HFF-Myc (cell line): ENCODE measurements at regions not wholly inside any gene's neighbourhood (a gene's known extent, or its start where the extent isn't known, plus 50 kb on each side); places are given as distances from the start of the nearest gene placed in this dataset.
"Not testable (repeated sequence)": the region's sequence is repeated elsewhere in the genome, so short reads cannot be mapped to it uniquely, and the experiment has no call there.

Source experiments
- DNase-seq: peaks from one replicate; pipeline ENCODE4 v3.0.0-alpha.2; 2011; ENCODE audit warnings: low read depth; ENCODE audit errors: extremely low read depth
- H3K4me3 ChIP-seq: replicated peaks from 2 replicates; pipeline ENCODE4 v1.5.1; 2011; ENCODE audit warnings: low read depth, mild to moderate bottlenecking, control low read depth, low read length
- CTCF ChIP-seq: IDR thresholded peaks from 2 replicates; pipeline ENCODE4 v1.5.1; 2012; ENCODE audit warnings: mild to moderate bottlenecking, low read depth, low read length, control low read depth; ENCODE audit errors: missing control alignments

- no peak overlapping the region for H3K4me3 ChIP-seq
- DNase-seq = no peak
- TF ChIP-seq CTCF = no peak
Observed at GRCh38 chr3:159739166-159739565, 249.5 kb upstream of the IL12A start.

DNA sequence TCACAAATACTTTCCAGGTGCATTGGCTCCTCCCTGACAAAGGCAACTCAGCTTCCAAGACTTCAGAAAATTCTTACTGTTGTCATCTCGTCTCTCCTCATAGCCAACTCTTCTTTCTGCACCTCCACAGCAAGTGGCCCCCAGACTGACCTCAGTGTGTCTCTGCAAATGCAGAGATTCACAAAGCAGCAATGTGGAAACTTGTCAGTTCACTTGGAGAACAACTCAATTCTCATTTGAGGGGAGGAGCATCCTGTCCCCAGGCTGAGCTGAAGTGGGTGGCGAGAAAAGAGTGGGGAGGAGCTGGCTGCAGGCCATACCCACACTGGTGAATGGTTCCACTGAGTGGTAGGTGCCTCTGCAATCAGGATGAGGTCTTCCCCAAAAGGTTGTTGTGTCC is 248.7 kb upstream of the IL12A start:
- DNase-seq = no peak
- no peak overlapping the region for H3K4me3 ChIP-seq
- no peak for TF ChIP-seq CTCF

DNA sequence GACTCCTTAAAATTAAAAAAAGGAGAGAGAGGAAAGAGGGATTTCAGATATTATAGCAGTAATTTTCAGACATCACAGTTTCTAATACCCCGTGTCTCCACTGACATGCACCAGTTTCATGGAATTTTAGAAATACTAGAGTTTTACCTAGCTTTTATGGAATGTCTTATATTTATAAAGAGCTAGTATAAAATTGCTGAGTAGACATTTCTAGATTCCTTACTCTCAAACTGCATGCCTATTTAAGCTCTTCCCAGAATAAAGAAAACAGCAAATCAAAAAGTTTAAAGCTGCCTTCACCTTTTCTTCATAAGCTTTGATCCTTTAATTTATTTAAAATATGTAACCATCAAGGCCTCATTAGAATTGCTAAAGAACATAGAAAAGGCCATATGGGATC is 247.4 kb upstream of the IL12A start:
- no peak overlapping the region for H3K4me3 ChIP-seq
- no peak for TF ChIP-seq CTCF
- no peak for DNase-seq

- no peak for TF ChIP-seq CTCF
- no peak for DNase-seq
- H3K4me3 ChIP-seq = no peak overlapping the region
Observed at GRCh38 chr3:159748425-159748824, 240.2 kb upstream of the IL12A start.

DNA sequence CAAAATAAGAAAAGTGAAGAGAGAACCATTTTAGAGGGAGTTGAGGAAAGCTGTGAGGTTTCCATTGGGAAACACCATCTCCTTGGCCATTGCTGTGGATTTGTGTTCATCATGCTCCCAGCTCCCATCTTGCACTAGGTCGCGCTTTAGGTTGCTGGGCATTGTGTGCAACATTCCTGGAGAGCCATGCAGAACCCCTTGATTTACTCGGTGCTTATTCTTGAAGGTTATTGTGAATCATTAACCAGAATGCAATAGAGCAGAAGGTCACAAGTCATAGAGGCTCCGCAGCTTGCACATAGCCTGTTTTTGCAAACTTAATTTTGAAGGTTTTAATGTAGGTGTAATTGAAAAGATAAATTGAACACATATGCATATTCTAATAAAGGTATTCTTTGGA is 239.2 kb upstream of the IL12A start:
- H3K4me3 ChIP-seq = no peak overlapping the region
- no peak for TF ChIP-seq CTCF
- DNase-seq = no peak

DNA sequence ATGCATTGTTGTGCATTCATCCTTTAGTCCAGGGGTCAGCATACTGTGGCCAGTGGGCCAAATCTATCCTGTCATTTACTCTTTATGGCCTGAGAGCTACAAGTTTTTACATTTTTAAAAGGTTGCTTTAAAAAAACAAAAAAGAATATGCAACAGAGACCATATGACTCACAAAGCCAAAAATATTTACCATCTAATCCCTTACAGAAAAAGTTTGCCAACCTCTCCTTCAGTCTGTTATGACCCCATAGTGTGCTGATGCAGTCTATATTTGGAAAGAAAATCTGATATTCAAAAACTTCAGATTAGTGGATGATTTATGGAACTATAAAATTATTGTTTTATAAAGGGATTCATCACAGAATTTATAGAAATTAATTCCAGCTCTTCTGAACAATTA is 237.5 kb upstream of the IL12A start:
- DNase-seq = no peak
- no peak overlapping the region for H3K4me3 ChIP-seq
- no peak for TF ChIP-seq CTCF

GRCh38 chr3:159751752-159752151 is 236.9 kb upstream of the IL12A start:
- no peak for DNase-seq
- H3K4me3 ChIP-seq = no peak overlapping the region
- TF ChIP-seq CTCF = no peak

DNA sequence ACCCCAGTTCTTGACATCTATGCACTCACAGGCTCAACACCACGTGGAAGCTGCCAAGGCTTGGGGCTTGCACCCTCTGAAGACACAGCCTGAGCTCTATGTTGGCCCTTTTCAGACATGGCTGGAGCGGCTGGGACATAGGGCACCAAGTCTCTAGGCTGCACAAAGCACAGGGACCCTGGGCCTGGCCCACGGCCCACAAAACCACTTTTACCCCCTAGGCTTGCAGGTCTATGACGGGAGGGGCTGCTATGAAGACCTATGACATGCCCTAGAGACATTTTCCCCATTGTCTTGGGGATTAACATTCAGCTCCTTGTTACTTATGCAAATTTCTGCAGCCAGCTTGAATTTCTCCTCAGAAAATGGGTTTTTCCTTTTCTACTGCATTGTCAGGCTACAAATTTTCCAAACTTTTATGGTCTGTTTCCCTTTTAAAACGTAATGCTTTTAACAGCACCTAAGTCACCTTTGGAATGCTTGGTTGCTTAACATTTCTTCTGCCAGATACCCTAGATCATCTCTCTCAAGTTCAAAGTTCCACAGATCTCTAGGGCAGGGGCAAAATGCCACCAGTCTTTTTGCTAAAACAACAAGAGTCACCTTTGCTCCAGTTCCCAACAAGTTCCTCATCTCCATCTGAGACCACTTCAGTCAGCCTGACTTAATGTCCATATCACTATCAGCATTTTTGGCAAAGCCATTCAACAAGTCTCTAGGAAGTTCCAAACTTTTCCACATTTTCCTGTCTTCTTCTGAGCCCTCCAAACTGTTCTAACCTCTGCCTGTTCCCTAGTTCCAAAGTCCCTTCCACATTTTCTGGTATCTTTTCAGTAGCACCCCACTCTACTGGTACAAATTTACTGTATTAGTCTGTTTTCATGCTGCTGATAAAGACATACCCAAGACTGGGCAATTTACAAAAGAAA is 232.1 kb upstream of the IL12A start:
- not testable (repeated sequence) for H3K4me3 ChIP-seq, DNase-seq
